Fibroblast of villous mesenchyme (primary cell): ENCODE measurements at regions not wholly inside any gene's neighbourhood (a gene's known extent, or its start where the extent isn't known, plus 50 kb on each side); places are given as distances from the start of the nearest gene placed in this dataset.

Experiments used
- DNase-seq: peaks from one replicate; pipeline ENCODE4 v3.0.0-alpha.2; 2010; ENCODE audit warnings: low read depth
- H3K4me3 ChIP-seq: 2 replicates; pipeline ENCODE4 v1.5.1; 2011; ENCODE audit warnings: low read depth, mild to moderate bottlenecking, low read length
- CTCF ChIP-seq: IDR thresholded peaks from 2 replicates; pipeline ENCODE4 v1.5.1; 2012; ENCODE audit warnings: low read depth, mild to moderate bottlenecking, low read length; ENCODE audit not compliant: insufficient read depth

GRCh38 chr5:4093970-4094369, 498.3 kb downstream of the IRX1 start:
- H3K4me3 ChIP-seq: no peak overlapping the region
- TF ChIP-seq CTCF: no peak
- DNase-seq: no peak

- TF ChIP-seq CTCF: no peak
- DNase-seq: no peak
- no peak overlapping the region for H3K4me3 ChIP-seq
Measured at GRCh38 chr5:4095918-4096630, 500.4 kb downstream of the IRX1 start.

- H3K4me3 ChIP-seq: no peak overlapping the region
Measured at GRCh38 chr5:4097199-4097598, 501.6 kb downstream of the IRX1 start.

DNA sequence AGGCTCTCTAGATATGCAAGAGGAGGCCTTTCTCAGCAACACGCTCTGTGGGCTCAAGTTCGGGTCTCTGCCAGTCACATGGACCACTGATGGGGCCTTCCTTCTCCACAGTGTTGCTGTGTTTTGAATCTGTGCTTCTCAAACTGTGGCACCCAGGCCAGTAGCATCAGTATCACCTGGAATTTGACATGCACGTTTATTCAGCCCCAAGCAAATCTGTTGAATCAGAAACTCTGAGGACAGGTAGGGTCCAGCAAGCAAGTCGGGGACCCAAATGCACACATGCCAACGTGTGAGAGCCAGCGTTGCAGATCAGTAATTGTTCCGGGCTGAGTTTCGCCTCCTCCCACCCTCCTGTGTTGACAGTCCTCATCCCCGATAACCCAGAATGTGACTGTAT, 502.6 kb downstream of the IRX1 start:
- no peak overlapping the region for H3K4me3 ChIP-seq
- no peak for TF ChIP-seq CTCF
- DNase-seq: no peak

More at GRCh38 chr5:4097199-4097598, 501.6 kb downstream of the IRX1 start:
- DNase-seq: no peak
- no peak for TF ChIP-seq CTCF

DNA sequence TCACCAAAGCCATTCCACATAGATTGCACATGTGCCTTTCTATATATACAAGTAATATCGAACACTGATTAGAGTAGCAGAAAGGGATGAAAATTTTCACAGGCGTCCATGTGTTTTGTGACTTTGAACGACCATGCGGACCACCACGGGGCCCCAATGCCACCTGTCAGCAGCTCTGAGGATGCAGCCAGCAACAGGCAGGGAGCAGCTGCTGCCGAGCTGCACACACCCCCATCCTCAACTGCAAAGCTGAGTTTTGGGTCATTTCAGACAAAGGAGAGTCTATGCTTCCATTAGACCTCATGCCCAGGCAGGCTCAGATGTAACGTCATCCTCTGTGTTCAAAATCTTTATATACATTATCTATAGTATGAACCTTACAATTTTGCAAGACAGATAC, 503.8 kb downstream of the IRX1 start:
- no peak for TF ChIP-seq CTCF
- H3K4me3 ChIP-seq: no peak overlapping the region
- no peak for DNase-seq

DNA sequence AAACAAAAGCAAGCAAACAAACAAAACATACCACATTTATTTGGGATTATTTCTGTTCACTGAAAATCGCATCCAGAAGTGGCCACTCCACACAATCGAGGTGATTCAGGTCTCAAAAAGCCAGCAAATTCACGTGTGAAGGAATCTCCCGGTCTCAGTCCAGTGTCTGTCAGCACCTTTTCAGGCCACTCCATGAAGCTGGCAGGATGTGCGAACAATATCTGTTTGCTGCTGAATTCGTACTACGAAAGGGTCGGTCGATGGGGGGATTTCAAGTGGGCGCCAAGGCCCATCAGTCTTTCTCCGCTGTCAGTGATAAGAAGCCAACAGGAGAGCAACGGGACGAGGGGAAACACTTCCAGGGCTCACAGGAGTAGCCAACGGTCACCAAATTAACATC, 505.1 kb downstream of the IRX1 start:
- no peak for TF ChIP-seq CTCF
- H3K4me3 ChIP-seq: no peak overlapping the region
- DNase-seq: no peak

GRCh38 chr5:4101189-4101588, 505.6 kb downstream of the IRX1 start:
- no peak for TF ChIP-seq CTCF
- H3K4me3 ChIP-seq: no peak overlapping the region
- no peak for DNase-seq
